Kidney (tissue), 13 donors: ENCODE measurements at regions not wholly inside any gene's neighbourhood (a gene's known extent, or its start where the extent isn't known, plus 50 kb on each side); places are given as distances from the start of the nearest gene placed in this dataset.

Source experiments
- DNase-seq, 5 donors: peaks; one replicate each; pipeline ENCODE4 v3.0.0-alpha.2; 2013 to 2020
- FAIRE-seq: peaks from 2 replicates; lab custom pipeline; 2012; peaks lifted over from hg19 to GRCh38; lab: Jason Lieb, UNC
- H3K27ac ChIP-seq, 2 donors: one replicate each; pipeline ENCODE4 v1.7.0; 2013; ENCODE audit warnings: low read depth in 2 of 2, low read length in 2 of 2, inconsistent platforms in 1 of 2
- H3K27me3 ChIP-seq: one replicate; pipeline ENCODE4 v1.7.1; 2013; ENCODE audit warnings: low read length, inconsistent platforms; ENCODE audit not compliant: control insufficient read depth, insufficient read depth
- H3K36me3 ChIP-seq, 3 donors: one replicate each; pipeline versions ENCODE4 v1.7.0 to v1.7.1; 2013; ENCODE audit warnings: low read length in 3 of 3, control low read depth in 1 of 3, inconsistent platforms in 1 of 3; ENCODE audit not compliant: insufficient read depth in 3 of 3, control insufficient read depth in 2 of 3
- H3K4me1 ChIP-seq, 3 donors: one replicate each; pipeline versions ENCODE4 v1.7.0 to v1.7.1; 2013; ENCODE audit warnings: low read length in 3 of 3, inconsistent platforms in 1 of 3, low read depth in 1 of 3; ENCODE audit not compliant: control insufficient read depth in 2 of 3, insufficient read depth in 2 of 3
- H3K4me3 ChIP-seq, 3 donors: one replicate each; pipeline versions ENCODE4 v1.7.0 to v1.8.1; 2013; ENCODE audit warnings: low read length in 3 of 3, control low read depth in 1 of 3, inconsistent platforms in 1 of 3
- H3K9ac ChIP-seq, 3 donors: one replicate each; pipeline versions ENCODE4 v1.7.0 to v1.7.1; 2013; ENCODE audit warnings: low read length in 3 of 3, control low read depth in 1 of 3, inconsistent platforms in 1 of 3
- H3K9me3 ChIP-seq, 3 donors: one replicate each; pipeline versions ENCODE4 v1.7.0 to v1.7.1; 2013; ENCODE audit warnings: low read length in 3 of 3, control low read depth in 1 of 3, inconsistent platforms in 1 of 3; ENCODE audit not compliant: control insufficient read depth in 2 of 3, insufficient read depth in 1 of 3
- intact Hi-C: fragments of 100-400 bp; cut with DNase I; formaldehyde crosslinking; loops from one replicate; pipeline ENCODE4 v1.11.1; 2022
- TF ChIP-seq, protein P1 (sequence below): IDR thresholded peaks from 3 replicates; pipeline ENCODE4 v1.5.1; 2012; ENCODE audit warnings: mild to moderate bottlenecking, moderate library complexity, borderline replicate concordance; ENCODE audit not compliant: insufficient read depth; ENCODE audit errors: extremely low read depth
- donor health status: control.
- donor health status: control.
- donor health status: control.
- donor health status: control.
- donor health status: control.
- donor health status: DM: yes; HTN: yes; CAD: no.
- donor health status: Normal renal cell carcinoma (clear cell type).

DNA sequence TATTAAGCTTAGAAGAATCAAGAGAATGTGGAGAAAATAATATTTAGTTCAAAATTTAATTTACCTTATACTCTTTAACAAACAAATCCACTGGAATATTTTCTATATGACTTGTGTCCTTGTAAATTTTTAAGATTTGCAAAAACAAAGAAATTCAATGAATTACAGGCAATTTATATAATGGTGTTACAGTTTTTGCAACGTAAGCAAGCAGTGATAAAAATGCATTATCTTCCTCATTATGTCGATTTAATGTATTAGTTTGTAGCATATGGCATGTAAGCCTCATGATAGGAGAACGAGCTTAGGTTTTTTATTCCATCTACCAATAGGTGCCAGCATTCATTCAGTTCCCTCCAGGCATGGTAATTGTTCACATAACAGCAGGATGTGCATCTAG, 100.0 kb upstream of the PCDH9 start:
- Histone ChIP-seq H3K36me3 (no peaks in the 10 kb centered on the region), H3K27ac (no peak overlapping the region), H3K9me3 (no peaks in the 10 kb centered on the region), H3K9ac (no peak overlapping the region), H3K4me1 (no peaks in the 10 kb centered on the region), H3K27me3 (no peaks in the 10 kb centered on the region), H3K4me3 (no peak overlapping the region)
- FAIRE-seq, result no peak
- intact Hi-C loops, result no loop called here
- TF ChIP-seq, protein P1, sequence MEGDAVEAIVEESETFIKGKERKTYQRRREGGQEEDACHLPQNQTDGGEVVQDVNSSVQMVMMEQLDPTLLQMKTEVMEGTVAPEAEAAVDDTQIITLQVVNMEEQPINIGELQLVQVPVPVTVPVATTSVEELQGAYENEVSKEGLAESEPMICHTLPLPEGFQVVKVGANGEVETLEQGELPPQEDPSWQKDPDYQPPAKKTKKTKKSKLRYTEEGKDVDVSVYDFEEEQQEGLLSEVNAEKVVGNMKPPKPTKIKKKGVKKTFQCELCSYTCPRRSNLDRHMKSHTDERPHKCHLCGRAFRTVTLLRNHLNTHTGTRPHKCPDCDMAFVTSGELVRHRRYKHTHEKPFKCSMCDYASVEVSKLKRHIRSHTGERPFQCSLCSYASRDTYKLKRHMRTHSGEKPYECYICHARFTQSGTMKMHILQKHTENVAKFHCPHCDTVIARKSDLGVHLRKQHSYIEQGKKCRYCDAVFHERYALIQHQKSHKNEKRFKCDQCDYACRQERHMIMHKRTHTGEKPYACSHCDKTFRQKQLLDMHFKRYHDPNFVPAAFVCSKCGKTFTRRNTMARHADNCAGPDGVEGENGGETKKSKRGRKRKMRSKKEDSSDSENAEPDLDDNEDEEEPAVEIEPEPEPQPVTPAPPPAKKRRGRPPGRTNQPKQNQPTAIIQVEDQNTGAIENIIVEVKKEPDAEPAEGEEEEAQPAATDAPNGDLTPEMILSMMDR, result no peak
- no peak for DNase-seq

DNA sequence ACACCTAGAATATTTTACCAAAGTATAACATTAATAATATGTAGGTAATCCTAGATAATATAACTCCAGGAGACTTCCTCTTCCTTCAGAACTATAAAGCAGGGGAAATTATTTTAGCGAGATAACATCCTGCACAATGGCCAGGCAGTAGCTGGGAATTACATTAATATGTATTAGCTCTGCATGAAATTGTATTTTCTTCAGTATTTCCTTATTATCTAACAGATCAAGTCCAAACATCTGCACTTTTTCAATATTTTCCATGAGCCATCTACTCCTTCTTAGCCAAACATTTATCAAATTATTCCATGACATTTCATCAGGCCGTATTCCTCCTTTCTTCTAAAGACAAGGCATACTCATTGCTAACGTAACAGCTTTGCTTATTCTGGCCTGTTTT, 98.8 kb upstream of the PCDH9 start:
- H3K4me3 ChIP-seq, result no peak overlapping the region
- FAIRE-seq, result no peak
- intact Hi-C loops, result no loop called here

DNA sequence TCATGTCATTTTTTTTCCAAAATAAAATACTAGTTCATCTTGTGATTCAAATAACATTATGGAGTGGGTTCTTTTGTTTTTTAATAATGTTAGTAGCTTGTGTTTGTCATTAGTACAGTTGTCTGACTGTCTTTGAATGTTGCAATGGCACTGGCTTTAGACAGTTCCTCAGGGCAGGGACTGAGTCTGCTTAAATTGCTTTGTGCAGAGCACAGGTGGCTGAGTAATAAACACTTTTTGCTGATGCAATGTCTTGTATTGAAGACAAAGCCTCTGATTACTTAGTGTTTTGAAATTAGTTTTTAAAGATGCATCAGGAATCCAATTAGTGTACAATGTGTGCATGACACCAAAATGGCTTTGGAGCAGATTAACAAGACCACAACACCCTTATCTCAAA, 88.7 kb upstream of the PCDH9 start:
- no peak overlapping the region for H3K9ac ChIP-seq
- no peak overlapping the region for H3K27ac ChIP-seq
- H3K36me3 ChIP-seq, result no peaks in the 10 kb centered on the region
- H3K4me1 ChIP-seq, result no peaks in the 10 kb centered on the region
- TF ChIP-seq, protein P1, result no peak
- FAIRE-seq (no peak), DNase-seq (no peak)
- no peak overlapping the region for H3K4me3 ChIP-seq
- H3K9me3 ChIP-seq, result no peaks in the 10 kb centered on the region
- no peaks in the 10 kb centered on the region for H3K27me3 ChIP-seq
- intact Hi-C loops, result no loop called here

More for the DNA sequence above, 98.8 kb upstream of the PCDH9 start:
- Histone ChIP-seq H3K9ac (no peak overlapping the region), H3K27ac (no peak overlapping the region), H3K9me3 (no peaks in the 10 kb centered on the region), H3K27me3 (no peaks in the 10 kb centered on the region), H3K4me1 (no peaks in the 10 kb centered on the region), H3K36me3 (no peaks in the 10 kb centered on the region)
- TF ChIP-seq, protein P1, result no peak
- no peak for DNase-seq

DNA sequence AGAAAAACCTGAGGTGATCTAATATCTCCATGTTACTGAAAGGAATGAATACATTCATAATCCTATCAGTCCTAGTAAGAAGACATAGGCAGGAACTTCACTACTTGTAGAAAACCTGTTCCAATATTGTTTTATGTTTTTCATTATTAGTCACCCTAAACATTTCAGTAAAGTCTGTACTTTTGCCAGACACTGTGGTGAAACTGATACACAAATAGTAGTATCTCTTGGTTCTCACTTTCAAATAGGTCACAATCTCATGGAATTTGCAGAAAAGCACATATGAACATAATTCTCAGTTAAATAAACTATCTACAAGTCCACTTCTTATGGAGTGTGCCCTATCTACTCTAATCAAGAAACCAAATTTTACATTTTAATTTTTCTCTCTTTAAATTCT, 88.3 kb upstream of the PCDH9 start:
- Histone ChIP-seq H3K9ac (no peak overlapping the region), H3K36me3 (no peaks in the 10 kb centered on the region), H3K4me3 (no peak overlapping the region), H3K9me3 (no peaks in the 10 kb centered on the region), H3K27me3 (no peaks in the 10 kb centered on the region), H3K27ac (no peak overlapping the region), H3K4me1 (no peaks in the 10 kb centered on the region)
- TF ChIP-seq, protein P1, result no peak
- FAIRE-seq, result no peak
- intact Hi-C loops, result no loop called here
- DNase-seq, result no peak
